NCI-H2029 (cell line): ENCODE measurements at regions not wholly inside any gene's neighbourhood (a gene's known extent, or its start where the extent isn't known, plus 50 kb on each side); places are given as distances from the start of the nearest gene placed in this dataset.
"Not testable (repeated sequence)": the region's sequence is repeated elsewhere in the genome, so short reads cannot be mapped to it uniquely, and the experiment has no call there.

ENCODE experiments used
- DNase-seq: peaks from one replicate; lab custom pipeline; 2025; lab: John Stamatoyannopoulos, UW

DNA sequence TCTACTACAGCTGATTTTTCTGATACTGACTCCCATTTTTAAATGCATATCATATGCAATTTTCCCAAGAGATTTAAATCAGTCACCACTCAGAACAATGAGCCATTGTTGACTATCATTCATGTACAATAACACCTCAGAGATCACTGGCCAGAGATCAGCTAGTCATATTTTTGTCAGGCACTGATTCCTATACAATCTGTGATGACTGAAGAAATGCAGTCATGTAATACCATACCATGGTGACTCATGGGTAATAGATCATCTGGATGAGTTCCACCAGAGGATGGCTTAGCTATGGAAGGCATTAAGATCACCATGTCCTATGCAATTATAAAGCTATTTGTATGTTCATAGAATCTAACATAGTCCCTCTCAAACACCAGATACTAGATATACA lies 285.7 kb upstream of the DCC start:
- DNase-seq = no peak

DNA sequence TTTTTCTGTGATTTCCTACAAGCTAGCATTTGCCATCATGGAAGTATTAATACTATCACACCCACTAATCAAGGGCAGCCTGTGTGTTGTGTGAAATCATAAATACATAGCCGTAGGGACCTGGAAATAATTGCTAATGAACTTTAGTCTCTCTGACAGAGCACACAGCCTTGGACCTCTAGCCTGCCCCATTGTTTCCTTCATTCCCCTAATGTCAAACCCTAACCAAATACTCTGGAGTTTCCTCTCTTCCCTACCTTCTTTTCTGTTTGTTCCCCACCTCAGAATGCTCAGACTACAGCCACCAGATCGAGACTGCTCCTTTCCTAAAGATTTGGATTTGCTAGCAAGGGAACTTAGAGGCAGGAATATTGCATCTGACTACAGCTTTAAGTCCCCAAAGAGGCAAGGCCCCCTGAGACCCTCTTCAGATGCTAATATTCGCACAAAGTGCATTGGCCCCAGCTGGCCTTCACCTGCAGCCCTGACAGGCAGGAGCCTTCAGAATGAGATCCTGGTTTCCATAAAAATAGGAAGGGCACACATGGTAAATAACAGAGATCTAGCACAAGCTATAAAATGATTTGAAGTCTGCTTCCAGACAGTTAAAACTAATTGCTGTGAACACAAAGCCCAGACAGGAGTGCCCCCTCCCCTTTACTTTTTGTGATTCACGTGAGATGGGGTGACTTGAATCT lies 279.2 kb upstream of the DCC start:
- DNase-seq = no peak

DNA sequence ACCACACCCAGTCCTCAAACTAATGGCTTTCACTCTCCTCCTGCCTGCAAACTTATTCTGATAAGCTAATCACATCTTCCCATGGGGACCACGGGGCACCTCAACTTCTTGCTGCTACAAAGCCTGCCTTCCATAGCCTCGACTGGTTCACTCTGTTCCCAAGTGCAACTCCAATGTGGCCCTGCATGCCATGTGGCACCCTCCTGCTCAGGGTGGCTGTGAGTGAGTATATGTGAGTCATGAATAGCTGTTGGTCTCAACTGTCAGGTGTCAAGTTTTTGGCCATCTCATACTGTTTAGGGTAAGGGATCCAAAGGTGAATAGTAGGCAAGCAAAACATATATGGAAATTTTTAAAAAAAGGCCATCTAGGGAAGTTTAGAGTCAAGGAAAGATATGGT lies 276.1 kb upstream of the DCC start:
- no peak for DNase-seq

DNA sequence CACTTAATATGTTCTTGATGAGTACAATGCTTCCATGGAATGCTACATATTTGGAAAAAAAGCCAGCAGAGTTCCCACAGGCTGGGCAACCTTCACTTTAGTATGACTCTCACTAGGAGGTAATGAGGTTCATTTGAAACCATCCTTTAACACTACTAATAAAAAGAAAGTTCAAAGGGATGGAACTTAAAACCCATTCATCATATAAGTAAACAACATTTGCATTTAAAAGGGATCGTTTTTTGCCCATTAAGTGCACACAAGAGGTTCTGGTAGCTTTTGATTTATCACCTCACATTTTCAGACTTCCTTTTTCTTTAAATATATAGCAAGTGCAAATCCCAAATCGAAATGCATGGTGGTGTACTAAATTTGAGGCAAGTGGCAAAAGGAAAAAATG lies 270.8 kb upstream of the DCC start:
- DNase-seq = no peak

DNA sequence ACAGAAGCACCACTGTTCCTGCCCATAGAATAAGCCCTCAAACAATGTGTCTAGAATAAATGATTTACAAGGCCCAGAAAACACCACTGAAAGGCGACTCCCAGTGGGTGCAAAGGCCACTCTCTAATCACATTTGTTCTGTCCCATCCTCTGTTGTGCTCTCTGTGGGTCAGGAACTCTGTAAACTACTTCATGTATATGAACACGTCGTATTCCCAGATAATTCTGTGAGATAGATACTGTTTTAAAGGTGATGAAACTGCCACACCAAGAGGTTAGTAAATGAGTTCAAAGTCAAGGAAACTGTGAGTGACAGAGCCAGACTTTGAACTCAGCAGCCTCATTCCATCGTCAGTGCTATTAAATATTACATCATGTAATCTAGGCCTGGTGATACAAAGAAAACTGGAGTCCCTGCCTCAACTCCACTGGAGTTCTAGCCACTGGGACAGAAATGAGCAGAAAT lies 269.7 kb upstream of the DCC start:
- no peak for DNase-seq

DNA sequence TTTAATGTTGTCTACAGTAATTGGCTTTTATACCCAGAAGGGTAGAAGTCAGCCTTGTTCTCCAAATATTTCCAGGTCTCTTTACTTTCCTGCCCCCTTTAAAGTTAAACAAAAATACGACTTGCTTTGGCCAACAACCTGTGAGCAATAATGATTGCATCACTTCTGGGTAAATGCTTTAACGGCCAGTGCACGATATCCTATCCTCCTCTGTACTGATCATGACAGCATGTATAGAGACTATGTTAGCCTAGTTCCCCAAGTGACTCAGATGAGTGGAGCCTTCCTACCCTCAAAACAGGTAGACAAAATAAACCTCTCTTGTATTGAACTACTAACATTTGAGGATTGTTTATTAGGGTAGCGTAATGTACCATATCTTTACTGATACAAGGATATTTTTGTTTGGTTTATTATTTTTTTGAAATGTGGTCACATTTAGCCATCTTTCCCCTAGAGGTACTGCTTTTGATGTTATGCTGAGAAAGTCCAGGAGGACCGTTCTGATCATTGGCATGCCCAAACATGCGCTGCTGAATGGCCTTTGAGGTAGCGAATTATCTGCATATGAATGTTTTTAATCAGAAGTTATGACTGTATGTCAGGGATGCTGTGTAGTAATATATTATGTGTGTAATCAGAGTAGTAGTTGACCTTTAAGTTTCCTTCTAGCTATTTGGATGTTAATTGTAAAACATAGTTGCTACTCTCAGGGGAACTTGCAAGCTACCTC lies 262.6 kb upstream of the DCC start:
- no peak for DNase-seq

DNA sequence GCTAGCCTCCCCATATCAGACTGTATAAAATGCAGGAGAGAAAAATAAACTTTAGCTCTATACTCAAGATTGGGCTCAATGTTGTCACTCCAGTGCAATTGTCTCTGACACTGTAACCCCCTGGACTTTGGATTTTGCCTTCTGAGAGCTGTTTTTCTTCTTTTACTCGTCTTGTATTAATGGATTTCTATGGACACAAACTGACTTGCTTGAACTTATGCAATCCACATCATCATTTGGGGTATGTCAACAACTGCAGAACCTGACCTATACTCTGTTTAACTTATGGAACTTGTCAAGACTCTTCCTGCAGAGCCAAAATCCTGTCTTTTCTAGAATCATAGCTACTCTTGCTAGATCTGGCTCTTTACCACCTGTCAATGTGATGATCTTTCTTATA lies 257.8 kb upstream of the DCC start:
- DNase-seq = no peak

DNA sequence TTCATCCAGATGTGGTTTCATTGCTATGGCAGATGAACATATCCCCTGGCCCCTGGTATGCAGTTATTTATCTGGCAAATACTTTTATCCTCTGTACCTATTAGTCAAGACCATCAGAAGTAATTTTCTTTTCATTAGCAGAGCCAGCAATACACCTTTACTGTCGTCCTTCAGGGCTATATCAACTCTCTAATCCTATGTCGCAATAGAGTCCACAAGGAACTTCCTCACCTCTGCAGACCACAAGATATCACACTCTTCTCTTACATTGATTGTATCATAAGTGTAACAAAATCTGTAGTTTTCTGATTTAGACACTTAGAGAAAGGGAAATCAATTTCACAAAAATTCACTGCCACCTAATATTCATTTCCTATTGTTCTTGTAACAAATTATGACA lies 252.9 kb upstream of the DCC start:
- DNase-seq = no peak

DNA sequence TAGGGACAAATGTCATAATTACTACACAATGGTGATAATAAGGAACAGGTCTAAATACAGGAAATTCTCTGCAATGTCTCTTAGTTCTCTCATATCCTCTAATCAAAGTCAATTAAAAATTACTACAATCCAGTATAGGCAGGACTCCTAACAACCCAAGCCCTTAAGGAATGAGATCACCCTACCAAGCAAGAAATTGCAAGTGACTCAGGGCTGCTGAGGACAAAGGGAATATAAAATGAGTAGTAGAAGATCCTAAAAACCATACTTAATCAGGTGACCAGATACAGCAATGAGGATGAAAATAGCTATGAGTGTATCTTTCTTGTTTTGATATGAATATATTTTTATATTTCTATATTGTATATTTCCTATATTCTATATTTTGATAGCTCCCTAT lies 250.0 kb upstream of the DCC start:
- DNase-seq = no peak

DNA sequence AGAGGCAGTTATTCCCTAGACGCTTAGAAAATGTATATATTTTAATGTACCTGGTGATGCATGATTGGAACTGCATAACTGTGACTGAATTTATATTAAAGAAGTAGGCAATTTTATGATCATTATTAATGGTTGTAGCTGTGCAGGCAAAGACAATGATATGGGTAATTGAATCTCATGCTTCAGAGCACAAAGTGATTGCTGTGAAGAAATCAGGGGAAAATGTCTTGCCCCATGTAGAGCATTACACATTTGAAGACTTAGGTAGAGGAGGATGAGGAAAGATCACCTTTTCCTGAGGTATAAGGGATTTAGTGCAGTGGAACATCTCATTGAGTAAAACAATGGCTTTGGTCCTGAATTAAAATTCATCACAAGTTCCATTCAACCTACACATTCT lies 246.8 kb upstream of the DCC start:
- DNase-seq = no peak

DNA sequence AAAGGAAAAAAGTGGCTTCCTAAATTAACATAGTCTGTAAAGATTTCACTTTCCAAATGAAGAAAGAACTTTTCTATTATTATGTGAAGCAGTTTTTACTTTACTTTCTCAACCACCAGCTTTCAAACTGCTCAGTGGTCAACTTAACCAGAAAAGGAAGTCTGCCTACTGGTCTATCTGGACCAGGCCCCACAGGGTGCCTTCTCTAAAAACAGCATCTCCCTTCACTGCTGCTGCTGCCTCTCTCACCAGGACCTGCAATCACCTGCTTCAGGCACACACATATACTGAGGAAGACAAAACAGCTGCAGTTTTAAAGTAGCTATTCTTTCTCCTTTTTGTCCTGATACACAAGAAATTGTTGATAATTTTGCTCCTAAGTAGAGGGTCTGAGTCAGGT lies 221.3 kb upstream of the DCC start:
- DNase-seq = no peak

DNA sequence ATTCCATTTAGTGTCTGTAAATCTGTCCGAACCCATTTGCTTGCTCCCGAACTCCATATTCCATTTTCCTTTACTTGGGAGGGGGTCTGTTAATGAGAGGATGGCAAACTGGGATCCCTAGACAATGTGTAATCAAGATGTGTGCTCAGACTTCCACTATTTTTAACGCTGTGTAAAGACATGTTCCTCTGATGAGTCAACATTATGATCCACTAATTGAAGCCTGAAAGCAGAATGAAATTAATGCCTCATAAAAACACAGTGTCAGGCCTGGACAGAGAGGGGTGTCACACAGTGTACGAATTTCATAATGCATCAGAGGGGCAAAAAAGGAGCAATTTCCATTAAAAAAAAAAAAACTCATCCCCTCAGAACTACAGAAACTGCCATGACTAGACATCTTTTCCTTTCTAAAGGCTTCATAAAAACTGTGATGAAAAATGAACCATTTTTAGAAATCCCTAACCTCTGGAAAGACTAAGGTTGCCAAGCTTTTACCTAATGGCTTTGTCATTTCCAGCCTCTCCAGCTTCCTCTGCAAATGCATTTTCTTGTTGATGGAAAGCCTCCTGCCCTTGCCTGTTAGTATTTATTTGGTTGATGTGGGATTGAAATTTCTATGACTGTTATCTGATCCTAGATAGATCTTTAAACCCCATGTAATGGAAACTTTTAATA lies 209.2 kb upstream of the DCC start:
- no peak for DNase-seq

DNA sequence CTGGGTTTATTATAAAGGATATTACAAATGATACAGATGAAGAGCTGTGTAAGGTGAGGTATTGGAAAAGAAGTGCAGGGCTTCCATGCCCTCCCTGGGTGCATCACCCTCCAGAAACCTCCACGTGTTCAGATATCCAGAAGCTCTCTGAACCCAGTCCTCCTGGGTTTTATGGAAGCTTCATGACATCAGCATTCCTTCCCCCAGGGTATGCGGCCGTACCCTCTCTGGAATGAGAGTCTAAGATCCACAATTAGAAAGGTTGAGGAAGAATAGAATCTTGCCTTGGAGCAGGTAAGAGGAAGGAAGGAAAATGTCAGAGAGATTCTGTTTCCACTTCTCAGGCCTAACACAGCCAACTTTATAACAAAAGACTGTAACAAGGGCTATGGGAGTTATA lies 208.2 kb upstream of the DCC start:
- DNase-seq = no peak

DNA sequence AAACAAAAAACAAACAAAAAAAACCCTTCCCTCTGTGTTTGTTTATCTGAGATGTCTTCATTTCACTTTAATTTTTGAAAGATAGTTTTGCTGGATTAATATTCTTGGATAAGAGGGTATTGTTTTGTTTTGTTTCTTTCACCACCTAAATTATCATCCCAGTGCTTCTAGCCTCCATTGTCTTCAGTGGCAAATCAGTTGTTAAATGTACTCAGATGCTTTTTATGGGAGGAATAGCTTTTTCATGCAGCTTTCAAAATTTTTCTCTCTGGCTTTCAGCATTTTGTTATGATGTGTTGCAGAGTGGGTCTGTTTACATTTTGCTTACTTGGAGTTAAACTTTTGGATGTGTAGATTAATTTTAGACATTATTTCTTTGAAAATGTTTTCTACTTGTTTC lies 203.5 kb upstream of the DCC start:
- DNase-seq = no peak

DNA sequence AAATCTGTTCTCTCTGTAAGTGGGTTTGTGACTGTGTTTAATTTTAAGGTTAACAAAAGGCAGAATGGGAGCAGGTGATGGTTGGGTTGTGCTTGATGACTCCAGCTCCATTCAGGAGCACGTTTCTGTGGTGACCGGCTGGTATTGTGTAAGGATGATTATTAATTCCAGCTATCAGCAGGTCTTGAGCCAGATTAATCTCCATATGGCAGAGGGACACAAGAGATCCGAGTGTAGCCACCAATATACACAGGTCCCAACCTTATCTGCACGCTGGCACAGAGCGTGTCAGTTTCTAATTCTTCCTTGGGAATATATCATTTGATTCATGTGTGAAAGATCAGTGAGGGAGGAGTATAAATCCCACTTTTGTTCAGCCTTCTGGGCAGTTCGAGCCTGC lies 199.0 kb upstream of the DCC start:
- no peak for DNase-seq

DNA sequence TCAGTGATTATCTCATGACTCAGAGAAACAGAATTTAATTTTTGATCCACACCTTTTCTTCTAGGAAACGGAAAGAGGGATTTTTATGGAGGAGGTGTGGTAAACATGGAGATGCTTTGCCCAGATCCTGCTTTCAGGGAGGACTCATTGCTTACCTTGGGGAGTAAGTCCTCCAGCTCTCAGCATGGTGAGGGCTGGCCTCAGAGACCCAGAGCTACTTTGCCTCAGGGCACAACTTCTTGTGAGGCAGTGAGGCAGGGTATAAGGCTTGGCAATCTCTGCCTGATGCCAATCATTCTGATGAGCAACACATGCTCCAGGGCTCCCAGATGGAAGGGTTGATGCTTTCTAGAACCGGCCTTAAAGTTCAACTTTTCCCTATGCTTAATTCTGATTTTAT lies 189.9 kb upstream of the DCC start:
- DNase-seq = no peak

DNA sequence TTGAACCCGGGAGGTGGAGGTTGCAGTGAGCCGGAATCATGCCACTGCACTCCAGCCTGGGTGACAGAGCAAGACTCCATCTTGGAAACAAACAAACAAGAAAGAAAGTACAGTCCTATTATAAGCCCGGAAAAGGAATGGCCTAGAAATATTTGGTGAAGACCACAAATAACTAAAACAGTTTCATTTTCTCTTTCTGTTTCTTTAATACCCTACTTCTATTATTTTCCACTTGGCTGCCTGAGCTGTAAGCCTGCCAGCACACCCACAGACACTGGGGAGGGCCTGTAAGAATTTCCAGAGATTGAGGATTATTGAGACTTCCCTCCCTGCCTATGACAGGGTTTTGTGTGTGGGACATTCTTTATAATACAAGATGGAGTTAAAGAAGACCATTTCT lies 188.0 kb upstream of the DCC start:
- no peak for DNase-seq

DNA sequence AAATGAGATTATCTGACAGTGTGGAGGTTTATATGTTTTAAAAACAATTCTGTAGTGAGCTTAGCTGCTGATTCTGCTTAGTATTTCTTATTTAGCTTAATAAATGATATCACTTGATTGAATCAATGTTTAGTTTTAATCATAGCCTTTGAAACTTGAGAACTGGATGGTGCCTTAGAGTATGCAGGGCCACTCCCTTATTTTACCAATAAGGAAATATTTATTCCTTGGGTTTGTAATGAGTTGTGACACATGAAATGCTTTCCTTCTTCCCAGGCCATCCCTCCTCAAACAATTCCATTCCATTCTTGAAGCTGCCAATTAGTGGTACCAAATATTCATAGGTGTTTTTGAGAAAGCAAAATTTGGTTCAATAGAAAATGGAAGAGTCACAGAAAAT lies 183.8 kb upstream of the DCC start:
- DNase-seq = no peak

DNA sequence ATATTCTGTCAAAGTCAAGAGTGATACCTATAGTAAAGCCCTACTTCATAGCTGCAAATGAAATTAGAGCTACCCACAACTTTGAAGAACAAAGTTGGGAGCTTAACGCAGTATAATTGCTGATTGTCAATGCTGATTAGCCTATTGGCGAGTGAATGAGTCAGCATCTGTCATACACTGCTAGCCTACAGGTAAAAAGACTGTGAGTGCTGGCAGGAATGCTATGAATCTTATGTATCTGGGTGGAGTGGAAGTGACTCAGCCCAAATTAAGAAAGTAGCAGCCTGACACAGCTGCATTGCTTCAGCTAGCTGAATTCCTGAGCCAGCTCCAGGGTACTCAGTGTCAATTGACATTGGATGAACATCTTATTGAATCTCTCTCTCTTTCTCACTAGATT lies 179.4 kb upstream of the DCC start:
- DNase-seq = no peak

DNA sequence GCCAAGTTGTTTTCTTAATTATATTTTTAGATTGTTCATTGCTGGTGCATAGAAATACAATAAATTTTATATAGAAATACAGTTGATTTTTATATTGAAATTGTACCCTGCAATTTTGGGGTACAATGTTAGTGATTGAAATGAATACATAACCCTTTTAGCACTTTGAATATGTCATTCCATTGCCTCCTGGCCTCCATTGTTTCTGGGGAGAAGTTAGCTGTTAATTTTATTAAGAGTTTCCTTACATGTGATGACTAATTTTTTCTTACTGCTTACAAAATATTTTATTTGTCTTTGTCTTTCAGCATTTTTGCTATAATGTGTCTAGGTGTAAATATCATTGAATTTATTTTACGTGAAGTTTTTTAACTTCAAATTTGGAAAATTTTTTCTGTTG lies 176.5 kb upstream of the DCC start:
- DNase-seq = no peak

DNA sequence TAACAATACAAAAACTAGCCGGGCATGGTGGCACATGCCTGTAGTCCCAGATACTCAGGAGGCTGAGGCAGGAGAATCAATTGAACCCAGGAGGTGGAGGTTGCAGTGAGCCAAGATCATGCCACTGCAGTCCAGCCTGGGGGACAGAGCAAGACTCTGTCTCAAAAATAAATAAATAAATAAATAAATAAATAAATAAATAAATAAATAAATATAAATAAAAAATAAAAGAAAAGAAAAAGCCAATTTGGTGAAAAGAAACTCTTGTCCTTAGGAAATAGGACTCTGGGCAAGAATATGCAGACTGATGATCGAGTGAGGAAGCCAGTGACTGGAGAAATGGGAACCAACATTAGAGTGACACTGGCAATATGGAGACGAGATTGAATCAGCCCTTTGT lies 171.9 kb upstream of the DCC start:
- not testable (repeated sequence) for DNase-seq

DNA sequence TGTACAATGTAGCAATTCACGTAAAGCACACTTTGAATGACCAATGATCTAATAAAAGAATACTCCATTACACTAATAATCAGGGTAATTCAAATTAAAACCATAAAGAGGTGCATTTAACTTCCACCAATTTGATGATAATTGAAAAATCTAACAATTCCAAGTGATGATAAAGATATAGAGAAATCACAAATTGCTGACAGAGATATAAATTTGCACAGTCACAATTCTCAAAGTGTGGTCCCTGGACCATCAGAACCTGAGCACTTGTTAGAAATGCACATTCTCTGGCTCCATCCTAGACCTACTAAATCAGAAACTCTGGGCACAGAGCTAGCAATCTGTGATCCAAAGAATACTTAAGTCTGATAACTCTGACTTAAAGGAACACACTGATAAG lies 165.8 kb upstream of the DCC start:
- no peak for DNase-seq

DNA sequence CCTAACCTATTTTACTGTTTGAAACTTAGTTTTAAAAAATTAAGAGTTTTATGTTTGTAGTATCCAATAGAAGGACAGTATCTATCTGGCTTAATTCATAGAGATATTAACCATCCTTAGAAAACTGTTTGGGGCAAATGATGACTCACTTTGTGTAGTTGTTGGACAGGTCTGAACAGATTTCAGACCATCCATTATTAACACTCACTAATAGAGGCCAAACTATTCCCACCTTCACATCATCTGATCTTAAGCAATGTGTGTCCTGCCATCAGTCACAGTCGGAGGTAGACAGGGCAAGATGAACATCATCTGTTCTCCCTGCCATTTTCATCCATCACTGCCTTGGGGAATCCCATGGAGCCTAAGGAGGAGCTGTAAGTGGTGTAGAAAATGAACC lies 164.6 kb upstream of the DCC start:
- DNase-seq = no peak
